Right lobe of liver (tissue), 6 donors: ENCODE measurements at regions not wholly inside any gene's neighbourhood (a gene's known extent, or its start where the extent isn't known, plus 50 kb on each side); places are given as distances from the start of the nearest gene placed in this dataset.
"Not testable (repeated sequence)": the region's sequence is repeated elsewhere in the genome, so short reads cannot be mapped to it uniquely, and the experiment has no call there.

Experiments
- ATAC-seq, 4 donors: fragments of 200-7000 bp; cut with Tn5 transposase; one replicate each; pipeline ENCODE4 v1.9.1; 2020; ENCODE audit warnings: mild to moderate bottlenecking in 4 of 4, moderate library complexity in 4 of 4
- DNase-seq, 3 donors: peaks; one replicate each; pipeline ENCODE4 v3.0.0-alpha.2; 2020
- H3K27ac ChIP-seq, 3 donors: fragments of 200-600 bp; one replicate each; pipeline ENCODE4 v1.8.0; 2022
- H3K27me3 ChIP-seq, 2 donors: fragments of 200-600 bp; one replicate each; pipeline ENCODE4 v1.8.0; 2022
- H3K36me3 ChIP-seq, 4 donors: fragments of 200-600 bp; sonication (generic) in 1 of 4; one replicate each; pipeline versions ENCODE4 v1.5.1 to v1.8.0; 2017 to 2022; ENCODE audit warnings: control low read depth in 1 of 4
- H3K4me1 ChIP-seq, 4 donors: fragments of 200-600 bp; sonication (generic) in 1 of 4; one replicate each; pipeline versions ENCODE4 v1.5.1 to v1.8.0; 2017 to 2022; ENCODE audit warnings: control low read depth in 1 of 4
- H3K4me3 ChIP-seq, 3 donors: fragments of 200-600 bp; one replicate each; pipeline ENCODE4 v1.8.0; 2022
- H3K9me3 ChIP-seq, 4 donors: fragments of 200-600 bp; sonication (generic) in 1 of 4; one replicate each; pipeline versions ENCODE4 v1.5.1 to v1.8.0; 2017 to 2022; ENCODE audit warnings: control low read depth in 1 of 4
- CTCF ChIP-seq, 4 donors: fragments of 200-600 bp in 3 of 4; fragments of 450-650 bp in 1 of 4; IDR thresholded peaks; one replicate each; pipeline versions ENCODE4 v1.5.1 to v1.8.0; 2016 to 2022; ENCODE audit warnings: antibody characterized with exemption in 4 of 4, mild to moderate bottlenecking in 2 of 4
- POLR2A ChIP-seq: fragments of 450-650 bp; IDR thresholded peaks from one replicate; pipeline ENCODE4 v1.6.1; 2017; ENCODE audit warnings: antibody characterized with exemption, mild to moderate bottlenecking
- WGBS: methylation state at CpG from one replicate; pipeline ENCODE4 v1.1.6; 2018; ENCODE audit warnings: low coverage, low lambda C conversion rate; ENCODE audit not compliant: insufficient coverage; ENCODE audit errors: missing lambda C conversion rate; 5-methylcytosine and 5-hydroxymethylcytosine counted together
- intact Hi-C, 2 donors: fragments of 100-400 bp; cut with DNase I; formaldehyde crosslinking; loops; one replicate each; pipeline versions ENCODE4 v1.11.2 to v1.14.1; 2022
- donor health status: DM: no; HTN: yes; CAD: no.
- donor health status: DM: no; HTN: no; CAD: no.
- donor health status: DM: no; HTN: no; CAD: no.
- donor health status: DM: no; HTN: yes; CAD: no.
- donor health status: DM: no; HTN: yes; CAD: no.

- Histone ChIP-seq H3K27ac (no peak overlapping the region), H3K27me3 (no peaks in the 10 kb centered on the region), H3K9me3 (no peaks in the 10 kb centered on the region), H3K4me1 (no peaks in the 10 kb centered on the region), H3K4me3 (no peak overlapping the region), H3K36me3 (no peaks in the 10 kb centered on the region)
- DNase-seq (no peak), ATAC-seq (no peak)
- intact Hi-C loops: no loop called here
- TF ChIP-seq POLR2A (no peak), CTCF (IDR thresholded peaks at IDR 0.05) (no peak)
Observed at GRCh38 chr5:103385722-103386121, 127.2 kb downstream of the MACIR start.

- H3K9me3 ChIP-seq, H3K4me1 ChIP-seq, intact Hi-C loops, DNase-seq, H3K36me3 ChIP-seq, H3K4me3 ChIP-seq, H3K27ac ChIP-seq, ATAC-seq, H3K27me3 ChIP-seq: not testable (repeated sequence)
- 55% methylated on average over 4 of the region's 4 CpGs for WGBS
Observed at GRCh38 chr5:103377638-103378037, 119.1 kb downstream of the MACIR start.

GRCh38 chr5:103375863-103376591 is 117.5 kb downstream of the MACIR start:
- ATAC-seq (no peak), DNase-seq (no peak)
- Histone ChIP-seq H3K4me3 (no peak overlapping the region), H3K36me3 (no peaks in the 10 kb centered on the region), H3K4me1 (no peaks in the 10 kb centered on the region), H3K9me3 (no peaks in the 10 kb centered on the region), H3K27me3 (no peaks in the 10 kb centered on the region), H3K27ac (no peak overlapping the region)
- 67% methylated on average over 3 of the region's 3 CpGs for WGBS
- intact Hi-C loops: no loop called here
- TF ChIP-seq POLR2A (no peak), CTCF (IDR thresholded peaks at IDR 0.05) (no peak)

GRCh38 chr5:103375350-103375749 is 116.8 kb downstream of the MACIR start:
- Histone ChIP-seq H3K27ac (no peak overlapping the region), H3K27me3 (no peaks in the 10 kb centered on the region), H3K36me3 (no peaks in the 10 kb centered on the region), H3K9me3 (no peaks in the 10 kb centered on the region), H3K4me1 (no peaks in the 10 kb centered on the region), H3K4me3 (no peak overlapping the region)
- intact Hi-C loops: no loop called here
- no peak for TF ChIP-seq CTCF (IDR thresholded peaks at IDR 0.05)
- no peak for TF ChIP-seq POLR2A
- 29% methylated on average over 1 of the region's 1 CpG for WGBS
- DNase-seq (no peak), ATAC-seq (no peak)

GRCh38 chr5:103374473-103374963 is 116.0 kb downstream of the MACIR start:
- Histone ChIP-seq H3K4me3 (no peak overlapping the region), H3K36me3 (no peaks in the 10 kb centered on the region), H3K4me1 (no peaks in the 10 kb centered on the region), H3K27ac (no peak overlapping the region), H3K9me3 (no peaks in the 10 kb centered on the region), H3K27me3 (no peaks in the 10 kb centered on the region)
- no peak for DNase-seq
- WGBS: 59% methylated on average over 4 of the region's 4 CpGs
- no peak for ATAC-seq
- intact Hi-C loops: no loop called here
- TF ChIP-seq POLR2A: no peak
- no peak for TF ChIP-seq CTCF (IDR thresholded peaks at IDR 0.05)
